CD14-positive monocyte (primary cell): ENCODE measurements at regions not wholly inside any gene's neighbourhood (a gene's known extent, or its start where the extent isn't known, plus 50 kb on each side); places are given as distances from the start of the nearest gene placed in this dataset.
"Not testable (repeated sequence)": the region's sequence is repeated elsewhere in the genome, so short reads cannot be mapped to it uniquely, and the experiment has no call there.

Source experiments
- DNase-seq, 3 donors: peaks; one replicate each; pipeline ENCODE4 v3.0.0-alpha.2; 2011 to 2022
- H2AFZ ChIP-seq: 2 replicates; pipeline ENCODE4 v1.6.0; 2012; ENCODE audit warnings: mild to moderate bottlenecking, low read depth, low read length, inconsistent platforms; ENCODE audit not compliant: insufficient read depth, poor library complexity, severe bottlenecking
- H3K27ac ChIP-seq, 2 donors: 1 replicate in 1 of 2; 2 replicates in 1 of 2; pipeline ENCODE4 v1.5.1; 2012 to 2013; ENCODE audit warnings: low read length in 2 of 2, control low read depth in 1 of 2, inconsistent platforms in 1 of 2, low read depth in 1 of 2, mild to moderate bottlenecking in 1 of 2
- H3K27me3 ChIP-seq, 2 donors: one replicate each; pipeline versions ENCODE4 v1.6.0 to v1.6.1; 2011 to 2013; ENCODE audit warnings: low read length in 2 of 2; ENCODE audit not compliant: control insufficient read depth in 2 of 2, insufficient read depth in 2 of 2
- H3K36me3 ChIP-seq, 2 donors: replicated peaks in 1 of 2; 1 replicate in 1 of 2; 2 replicates in 1 of 2; pipeline versions ENCODE4 v1.5.1 to v1.6.1; 2012 to 2013; ENCODE audit warnings: low read length in 2 of 2, control low read depth in 1 of 2, inconsistent platforms in 1 of 2, mild to moderate bottlenecking in 1 of 2; ENCODE audit not compliant: insufficient read depth in 2 of 2, control insufficient read depth in 1 of 2
- H3K4me1 ChIP-seq, 2 donors: 1 replicate in 1 of 2; 2 replicates in 1 of 2; pipeline versions ENCODE4 v1.5.1 to v1.6.1; 2012 to 2013; ENCODE audit warnings: low read length in 2 of 2, control low read depth in 1 of 2, inconsistent platforms in 1 of 2, mild to moderate bottlenecking in 1 of 2, moderate library complexity in 1 of 2; ENCODE audit not compliant: insufficient read depth in 2 of 2, control insufficient read depth in 1 of 2
- H3K4me2 ChIP-seq: replicated peaks from 2 replicates; pipeline ENCODE3; 2012; ENCODE audit warnings: low read length, moderate library complexity, mild to moderate bottlenecking; ENCODE audit not compliant: poor library complexity, severe bottlenecking; ENCODE audit errors: extremely low read depth
- H3K4me3 ChIP-seq, 3 experiments: fragments of 200-600 bp in 1 of 3; sonication (generic) in 1 of 3; replicated peaks in 1 of 3; 1 replicate in 2 of 3; 2 replicates in 1 of 3; pipeline ENCODE4 v1.5.1; 2011 to 2013; ENCODE audit warnings: low read length in 3 of 3, mild to moderate bottlenecking in 3 of 3, control low read depth in 2 of 3, low read depth in 2 of 3, inconsistent platforms in 1 of 3, moderate library complexity in 1 of 3
- H3K79me2 ChIP-seq: 2 replicates; pipeline ENCODE4 v1.6.0; 2012; ENCODE audit warnings: mild to moderate bottlenecking, control low read depth, inconsistent platforms, low read length, moderate library complexity; ENCODE audit not compliant: insufficient read depth
- H3K9ac ChIP-seq: 2 replicates; pipeline ENCODE4 v1.6.0; 2017; ENCODE audit warnings: low read length, mild to moderate bottlenecking; ENCODE audit not compliant: insufficient read depth, poor library complexity, severe bottlenecking
- H3K9me3 ChIP-seq, 2 donors: replicated peaks in 1 of 2; 1 replicate in 1 of 2; 2 replicates in 1 of 2; pipeline versions ENCODE4 v1.5.1 to v1.6.1; 2012 to 2013; ENCODE audit warnings: low read length in 2 of 2, control low read depth in 1 of 2; ENCODE audit not compliant: control insufficient read depth in 1 of 2, insufficient read depth in 1 of 2
- H4K20me1 ChIP-seq: 2 replicates; pipeline ENCODE4 v1.6.0; 2012; ENCODE audit warnings: mild to moderate bottlenecking, low read length, control low read depth, moderate library complexity; ENCODE audit not compliant: insufficient read depth
- H3K27ac Mint-ChIP-seq, 7 donors: one replicate each; pipeline ENCODE4 v1.8.0; 2020; ENCODE audit warnings: mild to moderate bottlenecking in 7 of 7, mixed read lengths in 7 of 7, moderate library complexity in 6 of 7, inconsistent platforms in 2 of 7
- H3K27me3 Mint-ChIP-seq, 3 donors: one replicate each; pipeline ENCODE4 v1.8.0; 2021 to 2022; ENCODE audit warnings: low read depth in 3 of 3, mild to moderate bottlenecking in 3 of 3, mixed read lengths in 3 of 3, moderate library complexity in 3 of 3, inconsistent platforms in 1 of 3
- H3K36me3 Mint-ChIP-seq, 2 donors: one replicate each; pipeline ENCODE4 v1.8.0; 2020; ENCODE audit warnings: mixed read lengths in 2 of 2, inconsistent platforms in 1 of 2, mild to moderate bottlenecking in 1 of 2
- H3K4me1 Mint-ChIP-seq: one replicate; pipeline ENCODE4 v1.8.0; 2020; ENCODE audit warnings: mild to moderate bottlenecking, mixed read lengths
- H3K4me3 Mint-ChIP-seq, 2 donors: one replicate each; pipeline ENCODE4 v1.8.0; 2020; ENCODE audit warnings: mild to moderate bottlenecking in 2 of 2, mixed read lengths in 2 of 2, moderate library complexity in 1 of 2
- H3K9me3 Mint-ChIP-seq, 7 donors: one replicate each; pipeline ENCODE4 v1.8.0; 2020 to 2022; ENCODE audit warnings: mixed read lengths in 7 of 7, mild to moderate bottlenecking in 6 of 7, moderate library complexity in 6 of 7, inconsistent platforms in 2 of 7
- CTCF ChIP-seq: fragments of 200-600 bp; IDR thresholded peaks from one replicate; pipeline ENCODE4 v1.8.0; 2022; ENCODE audit warnings: antibody characterized with exemption, mild to moderate bottlenecking
- WGBS: methylation state at CpG from one replicate; pipeline ENCODE4 v1.1.5; 2013; ENCODE audit warnings: missing lambda C conversion rate; ENCODE audit not compliant: insufficient coverage; 5-methylcytosine and 5-hydroxymethylcytosine counted together
- intact Hi-C, 2 donors: fragments of 100-400 bp; cut with micrococcal nuclease; formaldehyde crosslinking; loops; one replicate each; pipeline versions ENCODE4 v1.15.0 to v1.15.1; 2023

GRCh38 chr3:194036842-194037241 is 99.1 kb upstream of the HES1 start:
- H3K4me1 Mint-ChIP-seq = peaks cover 16% of the 10 kb centered on the region
- Histone ChIP-seq H2AFZ (no peak overlapping the region), H3K36me3 (no peaks in the 10 kb centered on the region), H3K4me3 (no peak overlapping the region), H4K20me1 (no peaks in the 10 kb centered on the region), H3K9me3 (no peaks in the 10 kb centered on the region), H3K9ac (no peak overlapping the region), H3K79me2 (no peaks in the 10 kb centered on the region), H3K4me2 (no peak overlapping the region), H3K4me1 (peaks cover 3 to 5% of the 10 kb centered on the region in 2 donors), H3K27me3 (no peaks in the 10 kb centered on the region), H3K27ac (no peak overlapping the region)
- no peak overlapping the region for H3K27ac Mint-ChIP-seq
- H3K36me3 Mint-ChIP-seq = no peaks in the 10 kb centered on the region
- no peak overlapping the region for H3K4me3 Mint-ChIP-seq
- DNase-seq = no peak
- H3K9me3 Mint-ChIP-seq = peaks cover 0 to 3% (median 0%) of the 10 kb centered on the region in 7 donors
- intact Hi-C loops = no loop called here
- no peak for TF ChIP-seq CTCF
- H3K27me3 Mint-ChIP-seq = peaks cover 11 to 17% (median 14%) of the 10 kb centered on the region in 3 donors
- WGBS = 100% methylated on average over 4 of the region's 6 CpGs

- H3K79me2 ChIP-seq, H3K4me1 ChIP-seq, H2AFZ ChIP-seq, DNase-seq, H3K27ac Mint-ChIP-seq, H3K4me3 Mint-ChIP-seq, H3K27me3 Mint-ChIP-seq, H3K4me2 ChIP-seq, H3K27ac ChIP-seq, H3K36me3 Mint-ChIP-seq, H3K9ac ChIP-seq, H3K4me1 Mint-ChIP-seq, H3K27me3 ChIP-seq, H3K4me3 ChIP-seq, intact Hi-C loops, H4K20me1 ChIP-seq, H3K9me3 ChIP-seq, H3K36me3 ChIP-seq, H3K9me3 Mint-ChIP-seq: not testable (repeated sequence)
- WGBS = 91% methylated on average over 6 of the region's 13 CpGs
These were observed 97.6 kb upstream of the HES1 start for GRCh38 chr3:194038346-194038745.
